ENCODE measurements at regions not wholly inside any gene's neighbourhood (a gene's known extent, or its start where the extent isn't known, plus 50 kb on each side); places are given as distances from the start of the nearest gene placed in this dataset.
A peak's percentile ranks its signal among the peaks of the same experiment; 100 is the strongest.
"Not testable (repeated sequence)": the region's sequence is repeated elsewhere in the genome, so short reads cannot be mapped to it uniquely, and the experiment has no call there.

DNA sequence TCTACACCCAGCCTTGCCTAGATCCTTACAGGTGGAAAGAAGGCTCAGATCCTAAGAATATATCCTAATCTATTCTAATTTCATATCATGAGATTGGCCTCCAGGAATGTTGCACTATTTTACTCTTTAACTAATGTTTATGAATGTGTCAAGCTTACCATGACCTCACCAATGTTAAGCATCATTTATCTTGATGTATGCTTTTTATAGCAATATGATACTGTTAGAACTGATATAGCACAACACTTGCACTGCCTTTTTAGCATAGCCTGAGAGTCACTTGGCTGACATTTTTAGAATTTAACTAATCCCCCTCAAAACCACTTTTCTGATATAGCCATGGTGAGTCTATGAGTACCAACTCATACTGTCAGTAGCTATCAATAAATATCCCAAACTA, 191.5 kb upstream of the NR2F2 start:
- DNase-seq, result no peak

- DNase-seq, result no peak
These were observed 188.0 kb upstream of the NR2F2 start for GRCh38 chr15:96142498-96142897.

DNA sequence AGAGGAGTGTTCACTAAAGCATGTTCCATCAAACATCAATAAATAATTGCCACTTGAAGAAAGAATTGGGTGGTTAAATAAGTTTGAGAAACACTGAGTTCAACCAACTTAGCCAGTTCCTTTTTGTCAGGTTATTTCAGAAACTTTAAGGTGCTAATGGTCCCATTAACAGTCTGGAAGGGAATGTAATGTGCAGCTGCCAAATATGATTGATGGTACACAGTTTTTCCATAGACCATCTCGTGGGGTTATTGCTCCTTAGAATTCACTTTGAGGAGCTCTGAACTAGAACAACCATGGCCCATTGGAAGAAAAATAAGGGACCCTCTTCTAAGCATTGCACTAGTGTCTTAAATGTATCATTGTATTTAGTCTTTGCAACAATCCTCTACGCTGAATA, 185.8 kb upstream of the NR2F2 start:
- DNase-seq, result no peak

DNA sequence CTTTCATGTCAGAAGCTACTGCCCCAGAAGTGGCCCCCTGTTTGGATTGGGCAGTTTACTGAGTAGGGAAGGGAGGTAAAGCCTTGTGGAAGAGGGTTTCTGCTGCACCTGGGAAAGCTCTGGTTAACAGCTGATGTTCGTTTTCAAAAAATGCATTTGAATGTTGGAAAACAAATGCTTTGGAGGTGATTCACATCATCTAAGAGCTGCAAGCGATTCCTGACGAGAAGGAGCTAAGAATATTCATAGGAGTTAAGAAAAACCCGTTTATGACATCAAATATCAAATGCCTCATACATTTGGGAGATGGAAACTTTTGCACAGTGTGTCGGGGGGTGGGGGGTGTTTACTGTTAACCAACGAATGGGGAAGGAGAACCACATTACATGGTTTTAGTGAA, 183.8 kb upstream of the NR2F2 start:
- peak; percentile 14 for DNase-seq

DNA sequence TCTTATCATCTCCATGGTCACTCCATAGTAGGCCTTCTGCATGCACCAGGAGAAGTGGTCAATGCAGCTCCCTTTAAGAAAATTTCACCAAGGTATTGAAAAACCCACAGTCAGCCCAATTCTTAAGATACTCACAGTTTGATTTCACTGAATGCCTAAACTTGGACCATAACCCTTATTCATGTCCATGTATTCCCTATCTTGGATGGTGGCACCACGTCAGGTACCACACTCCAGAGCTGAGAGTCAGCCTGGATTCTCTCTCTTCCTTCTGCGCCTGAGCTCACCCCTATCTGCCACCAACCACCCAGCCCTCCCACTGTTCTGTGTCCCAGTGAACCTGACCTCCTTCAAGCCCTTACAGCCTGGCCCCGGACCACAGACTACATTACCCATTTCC, 183.2 kb upstream of the NR2F2 start:
- no peak for DNase-seq

GRCh38 chr15:96150254-96150653, 180.2 kb upstream of the NR2F2 start:
- no peak for DNase-seq

DNA sequence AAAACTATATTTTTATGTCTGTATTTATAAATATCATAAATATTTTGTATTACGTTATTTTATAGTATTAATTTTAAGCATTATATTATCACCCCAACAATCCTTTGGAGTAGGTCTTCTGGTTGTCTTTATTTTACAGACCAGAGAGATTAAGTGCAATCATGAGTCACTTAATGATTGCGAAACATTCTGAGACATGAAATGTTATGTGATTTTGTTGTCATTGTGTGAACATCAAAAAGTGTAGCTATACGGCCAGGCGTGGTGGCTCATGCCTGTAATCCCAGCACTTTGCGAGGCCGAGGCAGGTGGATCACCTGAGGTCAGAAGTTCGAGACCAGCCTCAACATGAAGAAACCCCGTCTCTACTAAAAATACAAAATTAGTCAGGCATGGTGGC, 178.8 kb upstream of the NR2F2 start:
- DNase-seq, result peak; percentile 51

GRCh38 chr15:96153929-96154328, 176.6 kb upstream of the NR2F2 start:
- DNase-seq, result no peak

DNA sequence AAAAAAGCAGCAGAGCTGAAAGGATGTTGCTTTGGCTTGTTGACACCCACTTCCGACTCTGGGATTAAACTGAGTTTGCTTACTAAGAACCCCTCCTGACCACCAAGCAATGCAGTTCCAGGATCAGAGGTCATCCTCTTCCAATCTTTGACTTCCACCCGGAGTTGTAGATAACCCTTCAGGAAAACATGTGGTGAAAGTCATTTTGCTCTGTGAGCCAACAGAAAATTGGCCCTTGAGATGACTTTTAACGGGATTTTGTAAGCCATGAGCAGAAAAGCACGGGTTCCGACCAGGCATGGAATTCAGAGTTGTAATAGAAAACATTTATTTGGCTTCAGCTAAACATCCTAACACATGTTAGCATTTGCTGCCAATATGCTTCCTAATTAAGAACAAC, 171.6 kb upstream of the NR2F2 start:
- DNase-seq, result no peak

GRCh38 chr15:96160269-96160668, 170.2 kb upstream of the NR2F2 start:
- peak; percentile 55 for DNase-seq

GRCh38 chr15:96160800-96161199, 169.7 kb upstream of the NR2F2 start:
- no peak for DNase-seq

DNA sequence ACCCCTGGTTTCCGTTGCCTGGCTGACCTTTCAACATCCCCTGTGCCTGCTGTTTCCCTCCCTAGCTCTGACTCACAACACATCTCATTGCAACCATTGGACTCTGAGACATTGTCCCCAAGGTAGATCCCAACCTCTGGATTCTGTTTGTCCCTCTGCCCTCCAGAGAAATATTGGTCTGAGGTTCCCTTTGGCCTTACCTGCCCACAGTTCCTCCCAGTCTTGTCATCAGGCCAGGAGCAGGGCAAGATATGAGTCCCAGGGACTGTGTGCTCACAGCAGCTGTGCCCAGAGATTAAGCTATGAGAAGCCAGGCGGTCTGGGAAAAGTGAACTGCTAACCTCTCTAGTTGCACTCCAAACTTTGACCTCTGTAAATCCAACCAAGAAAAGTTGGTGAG, 168.2 kb upstream of the NR2F2 start:
- no peak for DNase-seq

GRCh38 chr15:96165081-96165480, 165.4 kb upstream of the NR2F2 start:
- DNase-seq, result no peak

- no peak for DNase-seq
These were observed 164.7 kb upstream of the NR2F2 start for GRCh38 chr15:96165775-96166174.

GRCh38 chr15:96166223-96167200, 164.0 kb upstream of the NR2F2 start:
- DNase-seq, result no peak

DNA sequence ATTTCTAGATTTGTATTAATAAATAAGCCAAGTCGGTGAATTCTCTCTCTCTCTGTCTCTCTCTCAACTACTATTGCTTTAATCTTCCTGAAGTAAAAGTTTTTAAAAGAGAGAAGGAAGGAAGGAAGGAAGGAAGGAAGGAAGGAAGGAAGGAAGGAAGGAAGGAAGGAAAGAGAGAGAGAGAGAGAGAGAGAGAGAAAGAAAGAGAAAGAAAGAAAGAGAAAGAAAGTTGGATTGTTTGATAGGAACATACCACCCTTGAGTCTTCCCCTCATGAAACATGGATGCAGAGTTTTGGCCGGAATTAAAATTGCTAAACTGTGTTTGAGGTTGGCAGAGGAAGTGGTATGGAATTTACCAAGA, 159.9 kb upstream of the NR2F2 start:
- not testable (repeated sequence) for DNase-seq

DNA sequence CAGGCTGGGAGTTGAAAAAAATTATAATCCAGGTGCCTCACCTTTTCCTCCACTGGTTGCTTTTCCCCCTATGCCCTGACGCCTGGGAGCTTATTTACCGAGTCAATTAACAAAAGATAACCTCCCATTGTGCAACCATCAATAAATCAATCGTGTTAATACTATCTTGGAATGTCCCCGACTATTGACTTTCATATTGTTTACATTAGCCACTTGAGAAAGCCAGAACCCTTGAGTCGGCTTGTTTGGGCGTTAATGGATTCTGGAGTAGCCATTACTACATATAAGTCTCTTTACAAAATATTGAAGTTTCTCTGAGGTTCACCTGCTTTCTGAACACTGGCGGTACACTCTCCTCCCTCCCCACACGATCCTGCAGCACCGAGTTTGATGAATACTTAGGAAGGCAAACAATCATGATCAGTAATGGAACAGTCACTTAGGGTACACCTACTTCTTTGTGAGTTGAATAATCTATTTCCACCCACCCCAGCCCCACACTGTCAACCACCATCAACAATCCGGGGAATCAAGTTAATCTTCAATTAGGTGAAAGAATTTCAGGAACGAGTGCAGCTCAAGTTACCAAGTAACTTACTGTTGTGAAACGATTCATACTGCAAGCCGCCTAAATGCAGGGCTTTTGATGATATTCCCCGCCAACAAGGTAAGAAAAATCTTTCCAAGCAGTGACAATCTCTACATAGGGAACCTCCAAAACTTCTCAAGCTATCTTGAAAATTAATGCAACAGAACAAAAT, 159.3 kb upstream of the NR2F2 start:
- DNase-seq, result peak; percentile 34

GRCh38 chr15:96171853-96172296, 158.6 kb upstream of the NR2F2 start:
- DNase-seq, result no peak

- no peak for DNase-seq
These were observed 158.1 kb upstream of the NR2F2 start for GRCh38 chr15:96172417-96172816.

- DNase-seq, result no peak
These were observed 153.7 kb upstream of the NR2F2 start for GRCh38 chr15:96176831-96177230.

- DNase-seq, result no peak
These were observed 153.2 kb upstream of the NR2F2 start for GRCh38 chr15:96177279-96177678.

DNA sequence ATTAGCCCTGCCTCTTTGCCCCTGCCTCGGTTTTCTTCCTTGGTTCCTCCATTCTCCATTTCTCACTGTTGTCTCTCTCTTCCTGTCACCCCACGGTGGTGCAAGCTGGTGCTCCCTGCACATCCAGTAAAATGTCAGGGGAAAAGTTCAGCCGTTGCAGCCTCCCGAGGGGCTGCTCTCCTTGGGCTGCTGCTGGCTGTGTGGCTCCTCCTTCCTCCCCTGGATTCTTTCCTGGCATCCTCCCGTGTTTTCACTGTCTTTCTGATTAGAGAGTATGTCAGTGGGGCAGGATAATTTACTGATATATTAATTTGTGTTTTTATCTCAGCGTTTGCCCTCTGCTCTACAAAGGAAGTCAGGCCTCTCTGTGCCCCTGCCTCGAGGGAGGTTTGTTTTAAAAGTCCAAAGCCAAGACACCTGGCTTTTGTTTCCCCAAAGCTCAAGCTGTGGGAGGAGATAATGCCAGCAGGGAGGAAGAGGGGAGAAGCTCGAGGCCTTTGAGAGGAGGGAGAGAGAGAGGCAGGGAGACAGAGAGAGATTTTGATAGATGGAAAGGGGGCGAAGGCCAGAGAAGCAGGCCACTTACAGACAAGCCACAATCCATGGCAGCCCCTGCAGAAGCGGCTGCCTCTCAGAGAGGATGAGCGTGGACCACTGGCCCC, 150.3 kb upstream of the NR2F2 start:
- no peak for DNase-seq

- DNase-seq, result no peak
These were observed 149.3 kb upstream of the NR2F2 start for GRCh38 chr15:96181217-96181616.
